ENCODE measurements at regions not wholly inside any gene's neighbourhood (a gene's known extent, or its start where the extent isn't known, plus 50 kb on each side); places are given as distances from the start of the nearest gene placed in this dataset.

DNA sequence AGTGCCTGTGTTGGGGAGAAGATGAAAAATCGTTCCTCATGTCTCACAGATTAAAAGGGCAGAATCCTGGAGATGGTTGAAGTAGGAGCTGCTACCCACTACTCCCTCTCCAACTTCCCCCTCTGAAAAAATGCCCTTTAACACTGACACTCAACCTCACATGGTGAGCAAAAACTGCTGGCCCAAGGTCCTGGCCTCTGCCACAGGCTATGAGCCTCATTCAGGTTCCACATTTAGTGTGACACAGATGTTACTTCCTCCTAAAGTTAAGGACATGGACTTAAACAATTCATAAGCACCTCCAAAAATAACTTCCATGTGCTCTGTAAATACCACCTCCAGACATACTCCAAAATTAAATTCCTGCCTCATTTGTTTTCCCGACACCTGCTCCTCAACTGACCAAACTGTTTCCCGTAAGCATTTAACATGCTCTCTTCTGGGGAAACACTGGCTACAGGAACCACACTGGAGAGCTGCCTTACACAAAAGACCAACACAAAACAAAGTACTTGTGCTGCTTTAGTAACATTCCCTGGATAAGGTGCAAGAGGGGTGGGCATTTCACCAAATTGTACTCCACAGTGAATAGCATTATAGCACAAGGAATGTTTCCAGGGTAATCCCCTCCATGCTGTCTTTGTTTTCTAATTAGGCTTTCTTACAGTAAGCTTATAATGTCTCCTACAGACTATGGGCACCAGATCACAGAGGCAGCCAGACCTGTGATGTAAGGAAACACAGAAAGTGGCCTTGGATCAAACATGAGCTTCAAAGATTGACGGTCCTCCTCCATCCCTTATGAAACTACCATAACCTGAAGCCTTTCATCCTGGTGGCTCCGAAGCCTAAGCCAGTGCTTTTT is 57.0 kb downstream of the PHLDA1 start:
- Histone ChIP-seq H3K9me3 (ENCODE audit: control insufficient read depth in 2 of 3, insufficient read depth in 1 of 3, low read length in 3 of 3) (no peaks in the 10 kb centered on the region), H3K27me3 (ENCODE audit: control insufficient read depth, insufficient read depth, low read length) (no peaks in the 10 kb centered on the region), H3K4me1 (ENCODE audit: control insufficient read depth in 2 of 3, insufficient read depth in 2 of 3, low read depth in 1 of 3, low read length in 3 of 3) (peaks cover 3 to 21% (median 13%) of the 10 kb centered on the region in 3 donors), H3K27ac (ENCODE audit: low read depth in 2 of 2, low read length in 2 of 2) (no peak overlapping the region), H3K36me3 (ENCODE audit: control insufficient read depth in 2 of 3, insufficient read depth in 3 of 3, low read length in 3 of 3) (no peaks in the 10 kb centered on the region), H3K9ac (ENCODE audit: low read length in 3 of 3) (no peak overlapping the region), H3K4me3 (ENCODE audit: low read length in 3 of 3) (no peak overlapping the region)
- no peak for DNase-seq
- no peak for TF ChIP-seq CTCF (IDR thresholded peaks at IDR 0.05; ENCODE audit: borderline replicate concordance, extremely low read depth, insufficient read depth)
- no peak for FAIRE-seq
- intact Hi-C loops (cut with DNase I) = no loop called here

GRCh38 chr12:75971253-75971652 is 60.3 kb downstream of the PHLDA1 start:
- no peak for DNase-seq
- Histone ChIP-seq H3K9me3 (ENCODE audit: control insufficient read depth in 2 of 3, insufficient read depth in 1 of 3, low read length in 3 of 3) (no peaks in the 10 kb centered on the region), H3K9ac (ENCODE audit: low read length in 3 of 3) (no peak overlapping the region), H3K4me3 (ENCODE audit: low read length in 3 of 3) (no peak overlapping the region), H3K36me3 (ENCODE audit: control insufficient read depth in 2 of 3, insufficient read depth in 3 of 3, low read length in 3 of 3) (no peaks in the 10 kb centered on the region), H3K27ac (ENCODE audit: low read depth in 2 of 2, low read length in 2 of 2) (no peak overlapping the region), H3K27me3 (ENCODE audit: control insufficient read depth, insufficient read depth, low read length) (no peaks in the 10 kb centered on the region), H3K4me1 (ENCODE audit: control insufficient read depth in 2 of 3, insufficient read depth in 2 of 3, low read depth in 1 of 3, low read length in 3 of 3) (no peaks in the 10 kb centered on the region)
- FAIRE-seq = no peak
- TF ChIP-seq CTCF (IDR thresholded peaks at IDR 0.05; ENCODE audit: borderline replicate concordance, extremely low read depth, insufficient read depth) = no peak
- intact Hi-C loops (cut with DNase I) = no loop called here

GRCh38 chr12:75970310-75970709 is 61.3 kb downstream of the PHLDA1 start:
- Histone ChIP-seq H3K4me3 (ENCODE audit: low read length in 3 of 3) (no peak overlapping the region), H3K27me3 (ENCODE audit: control insufficient read depth, insufficient read depth, low read length) (no peaks in the 10 kb centered on the region), H3K9ac (ENCODE audit: low read length in 3 of 3) (no peak overlapping the region), H3K9me3 (ENCODE audit: control insufficient read depth in 2 of 3, insufficient read depth in 1 of 3, low read length in 3 of 3) (no peaks in the 10 kb centered on the region), H3K36me3 (ENCODE audit: control insufficient read depth in 2 of 3, insufficient read depth in 3 of 3, low read length in 3 of 3) (no peaks in the 10 kb centered on the region), H3K27ac (ENCODE audit: low read depth in 2 of 2, low read length in 2 of 2) (no peak overlapping the region), H3K4me1 (ENCODE audit: control insufficient read depth in 2 of 3, insufficient read depth in 2 of 3, low read depth in 1 of 3, low read length in 3 of 3) (no peaks in the 10 kb centered on the region)
- FAIRE-seq (no peak), DNase-seq (no peak)
- no peak for TF ChIP-seq CTCF (IDR thresholded peaks at IDR 0.05; ENCODE audit: borderline replicate concordance, extremely low read depth, insufficient read depth)
- intact Hi-C loops (cut with DNase I) = no loop called here

Measured in kidney (tissue), 13 donors.